HEK293 (cell line): ENCODE measurements at regions not wholly inside any gene's neighbourhood (a gene's known extent, or its start where the extent isn't known, plus 50 kb on each side); places are given as distances from the start of the nearest gene placed in this dataset.

ENCODE experiments used
- OSR2 ChIP-seq: fragments of 450-650 bp; formaldehyde crosslinking; IDR thresholded peaks from 2 replicates; pipeline ENCODE4 v1.5.1; 2016; ENCODE audit warnings: missing biosample characterization, missing genetic modification characterization
- ZBTB21 ChIP-seq: fragments of 450-650 bp; formaldehyde crosslinking; IDR thresholded peaks from 2 replicates; pipeline ENCODE4 v1.5.1; 2017; ENCODE audit warnings: missing biosample characterization, missing genetic modification characterization
- ZBTB8A ChIP-seq: fragments of 450-650 bp; formaldehyde crosslinking; IDR thresholded peaks from 2 replicates; pipeline ENCODE4 v1.5.1; 2016; ENCODE audit warnings: missing biosample characterization, missing genetic modification characterization
- ZNF174 ChIP-seq: fragments of 450-650 bp; formaldehyde crosslinking; IDR thresholded peaks from 2 replicates; pipeline ENCODE4 v1.5.0; 2017; ENCODE audit warnings: missing biosample characterization, mild to moderate bottlenecking, missing genetic modification characterization
- ZNF274 ChIP-seq, 2 experiments: fragments of 200-500 bp in 1 of 2; fragments of 450-650 bp in 1 of 2; sonication (Bioruptor generic) in 1 of 2; formaldehyde crosslinking in 1 of 2; IDR thresholded peaks; 2 replicates each; pipeline versions ENCODE4 v1.5.1 to v1.6.1; 2014 to 2016; ENCODE audit warnings: borderline replicate concordance in 1 of 2, inconsistent platforms in 1 of 2, low read length in 1 of 2, missing biosample characterization in 1 of 2, missing genetic modification characterization in 1 of 2
- ZNF324 ChIP-seq: fragments of 450-650 bp; formaldehyde crosslinking; IDR thresholded peaks from 2 replicates; pipeline ENCODE4 v1.5.1; 2016; ENCODE audit warnings: missing biosample characterization, missing genetic modification characterization
- ZNF792 ChIP-seq: fragments of 450-650 bp; formaldehyde crosslinking; IDR thresholded peaks from 2 replicates; pipeline ENCODE4 v1.5.1; 2016; ENCODE audit warnings: missing biosample characterization, missing genetic modification characterization
- TF ChIP-seq, protein P1 (sequence below): fragments of 450-650 bp; formaldehyde crosslinking; IDR thresholded peaks from 2 replicates; pipeline ENCODE4 v1.5.1; 2016; ENCODE audit warnings: missing biosample characterization, missing genetic modification characterization
- TF ChIP-seq, protein P2 (sequence below): fragments of 450-650 bp; formaldehyde crosslinking; IDR thresholded peaks from 2 replicates; pipeline ENCODE4 v1.5.1; 2016; ENCODE audit warnings: missing biosample characterization, missing genetic modification characterization
- TF ChIP-seq, protein P3 (sequence below): fragments of 450-650 bp; formaldehyde crosslinking; IDR thresholded peaks from 2 replicates; pipeline ENCODE4 v1.5.1; 2016; ENCODE audit warnings: missing biosample characterization, missing genetic modification characterization
- TF ChIP-seq, protein P4 (sequence below): sonication (generic); formaldehyde crosslinking; IDR thresholded peaks from 2 replicates; pipeline ENCODE4 v1.8.1; 2022; ENCODE audit warnings: mild to moderate bottlenecking, moderate library complexity, missing genetic modification reagents
- TF ChIP-seq, protein P5 (sequence below): fragments of 450-650 bp; IDR thresholded peaks from 2 replicates; pipeline ENCODE4 v1.5.1; 2018; ENCODE audit warnings: missing biosample characterization, missing genetic modification characterization

DNA sequence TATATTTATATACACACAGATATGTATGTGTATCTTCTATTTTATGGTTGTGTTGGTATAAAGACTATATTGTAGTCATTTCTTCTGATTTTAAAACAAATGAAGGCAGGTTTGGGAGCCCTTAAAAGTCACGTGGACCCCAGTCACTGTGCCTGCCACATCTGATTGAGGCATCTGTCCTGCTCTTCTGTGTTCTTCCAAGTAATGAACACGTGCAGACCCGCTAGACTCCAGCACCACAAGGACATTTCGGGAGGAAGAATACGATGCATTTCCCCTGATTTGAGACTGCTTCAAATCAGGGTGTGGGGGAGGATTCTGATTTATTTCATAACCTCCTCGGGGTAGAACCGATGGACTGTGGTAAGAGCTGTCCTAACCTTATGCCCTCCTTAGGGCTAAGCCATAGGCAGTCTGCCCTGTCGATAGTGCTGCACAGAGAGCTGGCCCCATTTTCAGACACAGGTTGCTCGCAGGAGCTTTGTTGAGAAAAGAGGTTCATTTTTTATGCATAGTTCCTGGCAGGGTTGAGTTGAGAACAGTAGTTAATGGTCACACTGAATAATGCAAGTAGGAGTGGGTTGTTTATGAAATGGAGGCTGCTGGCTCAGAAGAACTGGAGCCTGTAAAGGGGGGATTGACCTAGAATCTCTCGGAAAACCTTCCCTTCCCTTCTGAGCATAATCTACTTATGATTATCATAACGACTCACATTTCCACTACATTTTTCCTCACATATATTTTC lies 55.0 kb upstream of the C10orf120 start:
- TF ChIP-seq OSR2 (no peak), ZNF174 (no peak), ZBTB8A (tag by site-specific recombination) (no peak), ZNF274 (IDR thresholded peaks at IDR 0.05; ENCODE audit: low read length) (no peak), ZNF274 (tag by site-specific recombination; IDR thresholded peaks at IDR 0.05; ENCODE audit: borderline replicate concordance) (no peak), ZNF324 (tag by site-specific recombination) (no peak), ZNF792 (tag by site-specific recombination) (no peak), ZBTB21 (tag by site-specific recombination) (no peak)
- TF ChIP-seq, protein P1, sequence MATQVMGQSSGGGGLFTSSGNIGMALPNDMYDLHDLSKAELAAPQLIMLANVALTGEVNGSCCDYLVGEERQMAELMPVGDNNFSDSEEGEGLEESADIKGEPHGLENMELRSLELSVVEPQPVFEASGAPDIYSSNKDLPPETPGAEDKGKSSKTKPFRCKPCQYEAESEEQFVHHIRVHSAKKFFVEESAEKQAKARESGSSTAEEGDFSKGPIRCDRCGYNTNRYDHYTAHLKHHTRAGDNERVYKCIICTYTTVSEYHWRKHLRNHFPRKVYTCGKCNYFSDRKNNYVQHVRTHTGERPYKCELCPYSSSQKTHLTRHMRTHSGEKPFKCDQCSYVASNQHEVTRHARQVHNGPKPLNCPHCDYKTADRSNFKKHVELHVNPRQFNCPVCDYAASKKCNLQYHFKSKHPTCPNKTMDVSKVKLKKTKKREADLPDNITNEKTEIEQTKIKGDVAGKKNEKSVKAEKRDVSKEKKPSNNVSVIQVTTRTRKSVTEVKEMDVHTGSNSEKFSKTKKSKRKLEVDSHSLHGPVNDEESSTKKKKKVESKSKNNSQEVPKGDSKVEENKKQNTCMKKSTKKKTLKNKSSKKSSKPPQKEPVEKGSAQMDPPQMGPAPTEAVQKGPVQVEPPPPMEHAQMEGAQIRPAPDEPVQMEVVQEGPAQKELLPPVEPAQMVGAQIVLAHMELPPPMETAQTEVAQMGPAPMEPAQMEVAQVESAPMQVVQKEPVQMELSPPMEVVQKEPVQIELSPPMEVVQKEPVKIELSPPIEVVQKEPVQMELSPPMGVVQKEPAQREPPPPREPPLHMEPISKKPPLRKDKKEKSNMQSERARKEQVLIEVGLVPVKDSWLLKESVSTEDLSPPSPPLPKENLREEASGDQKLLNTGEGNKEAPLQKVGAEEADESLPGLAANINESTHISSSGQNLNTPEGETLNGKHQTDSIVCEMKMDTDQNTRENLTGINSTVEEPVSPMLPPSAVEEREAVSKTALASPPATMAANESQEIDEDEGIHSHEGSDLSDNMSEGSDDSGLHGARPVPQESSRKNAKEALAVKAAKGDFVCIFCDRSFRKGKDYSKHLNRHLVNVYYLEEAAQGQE (tag by site-specific recombination) = no peak
- TF ChIP-seq, protein P2, sequence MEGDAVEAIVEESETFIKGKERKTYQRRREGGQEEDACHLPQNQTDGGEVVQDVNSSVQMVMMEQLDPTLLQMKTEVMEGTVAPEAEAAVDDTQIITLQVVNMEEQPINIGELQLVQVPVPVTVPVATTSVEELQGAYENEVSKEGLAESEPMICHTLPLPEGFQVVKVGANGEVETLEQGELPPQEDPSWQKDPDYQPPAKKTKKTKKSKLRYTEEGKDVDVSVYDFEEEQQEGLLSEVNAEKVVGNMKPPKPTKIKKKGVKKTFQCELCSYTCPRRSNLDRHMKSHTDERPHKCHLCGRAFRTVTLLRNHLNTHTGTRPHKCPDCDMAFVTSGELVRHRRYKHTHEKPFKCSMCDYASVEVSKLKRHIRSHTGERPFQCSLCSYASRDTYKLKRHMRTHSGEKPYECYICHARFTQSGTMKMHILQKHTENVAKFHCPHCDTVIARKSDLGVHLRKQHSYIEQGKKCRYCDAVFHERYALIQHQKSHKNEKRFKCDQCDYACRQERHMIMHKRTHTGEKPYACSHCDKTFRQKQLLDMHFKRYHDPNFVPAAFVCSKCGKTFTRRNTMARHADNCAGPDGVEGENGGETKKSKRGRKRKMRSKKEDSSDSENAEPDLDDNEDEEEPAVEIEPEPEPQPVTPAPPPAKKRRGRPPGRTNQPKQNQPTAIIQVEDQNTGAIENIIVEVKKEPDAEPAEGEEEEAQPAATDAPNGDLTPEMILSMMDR (tag by site-specific recombination) = no peak
- TF ChIP-seq, protein P3, sequence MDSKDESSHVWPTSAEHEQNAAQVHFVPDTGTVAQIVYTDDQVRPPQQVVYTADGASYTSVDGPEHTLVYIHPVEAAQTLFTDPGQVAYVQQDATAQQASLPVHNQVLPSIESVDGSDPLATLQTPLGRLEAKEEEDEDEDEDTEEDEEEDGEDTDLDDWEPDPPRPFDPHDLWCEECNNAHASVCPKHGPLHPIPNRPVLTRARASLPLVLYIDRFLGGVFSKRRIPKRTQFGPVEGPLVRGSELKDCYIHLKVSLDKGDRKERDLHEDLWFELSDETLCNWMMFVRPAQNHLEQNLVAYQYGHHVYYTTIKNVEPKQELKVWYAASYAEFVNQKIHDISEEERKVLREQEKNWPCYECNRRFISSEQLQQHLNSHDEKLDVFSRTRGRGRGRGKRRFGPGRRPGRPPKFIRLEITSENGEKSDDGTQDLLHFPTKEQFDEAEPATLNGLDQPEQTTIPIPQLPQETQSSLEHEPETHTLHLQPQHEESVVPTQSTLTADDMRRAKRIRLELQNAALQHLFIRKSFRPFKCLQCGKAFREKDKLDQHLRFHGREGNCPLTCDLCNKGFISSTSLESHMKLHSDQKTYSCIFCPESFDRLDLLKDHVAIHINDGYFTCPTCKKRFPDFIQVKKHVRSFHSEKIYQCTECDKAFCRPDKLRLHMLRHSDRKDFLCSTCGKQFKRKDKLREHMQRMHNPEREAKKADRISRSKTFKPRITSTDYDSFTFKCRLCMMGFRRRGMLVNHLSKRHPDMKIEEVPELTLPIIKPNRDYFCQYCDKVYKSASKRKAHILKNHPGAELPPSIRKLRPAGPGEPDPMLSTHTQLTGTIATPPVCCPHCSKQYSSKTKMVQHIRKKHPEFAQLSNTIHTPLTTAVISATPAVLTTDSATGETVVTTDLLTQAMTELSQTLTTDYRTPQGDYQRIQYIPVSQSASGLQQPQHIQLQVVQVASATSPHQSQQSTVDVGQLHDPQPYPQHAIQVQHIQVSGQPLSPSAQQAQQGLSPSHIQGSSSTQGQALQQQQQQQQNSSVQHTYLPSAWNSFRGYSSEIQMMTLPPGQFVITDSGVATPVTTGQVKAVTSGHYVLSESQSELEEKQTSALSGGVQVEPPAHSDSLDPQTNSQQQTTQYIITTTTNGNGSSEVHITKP (tag by site-specific recombination) = no peak
- TF ChIP-seq, protein P4, sequence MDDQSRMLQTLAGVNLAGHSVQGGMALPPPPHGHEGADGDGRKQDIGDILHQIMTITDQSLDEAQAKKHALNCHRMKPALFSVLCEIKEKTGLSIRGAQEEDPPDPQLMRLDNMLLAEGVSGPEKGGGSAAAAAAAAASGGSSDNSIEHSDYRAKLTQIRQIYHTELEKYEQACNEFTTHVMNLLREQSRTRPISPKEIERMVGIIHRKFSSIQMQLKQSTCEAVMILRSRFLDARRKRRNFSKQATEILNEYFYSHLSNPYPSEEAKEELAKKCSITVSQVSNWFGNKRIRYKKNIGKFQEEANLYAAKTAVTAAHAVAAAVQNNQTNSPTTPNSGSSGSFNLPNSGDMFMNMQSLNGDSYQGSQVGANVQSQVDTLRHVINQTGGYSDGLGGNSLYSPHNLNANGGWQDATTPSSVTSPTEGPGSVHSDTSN (CRISPR knock-in tag) = no peak
- TF ChIP-seq, protein P5, sequence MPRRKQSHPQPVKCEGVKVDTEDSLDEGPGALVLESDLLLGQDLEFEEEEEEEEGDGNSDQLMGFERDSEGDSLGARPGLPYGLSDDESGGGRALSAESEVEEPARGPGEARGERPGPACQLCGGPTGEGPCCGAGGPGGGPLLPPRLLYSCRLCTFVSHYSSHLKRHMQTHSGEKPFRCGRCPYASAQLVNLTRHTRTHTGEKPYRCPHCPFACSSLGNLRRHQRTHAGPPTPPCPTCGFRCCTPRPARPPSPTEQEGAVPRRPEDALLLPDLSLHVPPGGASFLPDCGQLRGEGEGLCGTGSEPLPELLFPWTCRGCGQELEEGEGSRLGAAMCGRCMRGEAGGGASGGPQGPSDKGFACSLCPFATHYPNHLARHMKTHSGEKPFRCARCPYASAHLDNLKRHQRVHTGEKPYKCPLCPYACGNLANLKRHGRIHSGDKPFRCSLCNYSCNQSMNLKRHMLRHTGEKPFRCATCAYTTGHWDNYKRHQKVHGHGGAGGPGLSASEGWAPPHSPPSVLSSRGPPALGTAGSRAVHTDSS (tag by site-specific recombination) = no peak
